Stromal cell of bone marrow (primary cell): ENCODE measurements at regions not wholly inside any gene's neighbourhood (a gene's known extent, or its start where the extent isn't known, plus 50 kb on each side); places are given as distances from the start of the nearest gene placed in this dataset.
"Not testable (repeated sequence)": the region's sequence is repeated elsewhere in the genome, so short reads cannot be mapped to it uniquely, and the experiment has no call there.

ENCODE experiments used
- DNase-seq: peaks from one replicate; pipeline ENCODE4 v3.0.0-alpha.2; 2012; ENCODE audit warnings: low read depth

GRCh38 chr11:130551388-130551787 lies 102.9 kb downstream of the ADAMTS15 start:
- no peak for DNase-seq

- DNase-seq = peak; percentile 89
Observed at GRCh38 chr11:130553306-130553705, 104.9 kb downstream of the ADAMTS15 start.

GRCh38 chr11:130554241-130555055 lies 106.0 kb downstream of the ADAMTS15 start:
- DNase-seq = no peak

- DNase-seq = no peak
Observed at GRCh38 chr11:130555251-130555841, 106.9 kb downstream of the ADAMTS15 start.

GRCh38 chr11:130560000-130560780 lies 111.7 kb downstream of the ADAMTS15 start:
- DNase-seq = no peak

GRCh38 chr11:130560781-130561109 lies 112.3 kb downstream of the ADAMTS15 start:
- DNase-seq = no peak

- DNase-seq = no peak
Observed at GRCh38 chr11:130561441-130561881, 113.0 kb downstream of the ADAMTS15 start.

- no peak for DNase-seq
Observed at GRCh38 chr11:130562549-130562948, 114.1 kb downstream of the ADAMTS15 start.

- not testable (repeated sequence) for DNase-seq
Observed at GRCh38 chr11:130566360-130566759, 117.9 kb downstream of the ADAMTS15 start.

- DNase-seq = no peak
Observed at GRCh38 chr11:130571519-130571918, 123.1 kb downstream of the ADAMTS15 start.

- no peak for DNase-seq
Observed at GRCh38 chr11:130571947-130572584, 123.6 kb downstream of the ADAMTS15 start.

- no peak for DNase-seq
Observed at GRCh38 chr11:130573767-130574166, 125.3 kb downstream of the ADAMTS15 start.

- no peak for DNase-seq
Observed at GRCh38 chr11:130574740-130575139, 126.3 kb downstream of the ADAMTS15 start.

- no peak for DNase-seq
Observed at GRCh38 chr11:130576146-130576545, 127.7 kb downstream of the ADAMTS15 start.

GRCh38 chr11:130578738-130579368 lies 130.4 kb downstream of the ADAMTS15 start:
- no peak for DNase-seq

- no peak for DNase-seq
Observed at GRCh38 chr11:130580372-130580771, 131.9 kb downstream of the ADAMTS15 start.

GRCh38 chr11:130580891-130581492 lies 132.5 kb downstream of the ADAMTS15 start:
- no peak for DNase-seq

- DNase-seq = no peak
Observed at GRCh38 chr11:130581646-130582045, 133.2 kb downstream of the ADAMTS15 start.

GRCh38 chr11:130582176-130582575 lies 133.7 kb downstream of the ADAMTS15 start:
- DNase-seq = no peak

GRCh38 chr11:130582981-130583380 lies 134.5 kb downstream of the ADAMTS15 start:
- DNase-seq = no peak

- DNase-seq = no peak
Observed at GRCh38 chr11:130583801-130584211, 135.4 kb downstream of the ADAMTS15 start.
